ENCODE measurements at regions not wholly inside any gene's neighbourhood (a gene's known extent, or its start where the extent isn't known, plus 50 kb on each side); places are given as distances from the start of the nearest gene placed in this dataset.

DNA sequence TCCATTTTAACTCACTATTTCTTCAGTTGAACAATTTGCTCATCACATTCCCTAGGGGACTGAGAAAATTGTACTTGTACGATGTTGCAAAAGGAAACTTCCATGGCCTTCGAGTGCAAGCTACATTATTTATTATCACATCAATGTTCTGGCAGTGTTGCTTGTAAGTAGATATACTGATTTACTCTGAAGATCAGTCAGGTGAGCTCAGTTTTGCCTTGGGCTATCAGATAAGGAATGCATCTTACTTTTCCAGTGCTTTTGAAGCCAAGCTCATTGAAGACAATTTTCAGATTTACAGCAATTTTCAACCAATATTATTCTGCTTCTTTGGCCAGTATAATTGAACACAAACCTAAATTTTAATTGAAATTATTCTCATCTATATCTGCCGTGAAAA is 1296.9 kb downstream of the RAPGEF2 start:
- TF ChIP-seq, protein P1, sequence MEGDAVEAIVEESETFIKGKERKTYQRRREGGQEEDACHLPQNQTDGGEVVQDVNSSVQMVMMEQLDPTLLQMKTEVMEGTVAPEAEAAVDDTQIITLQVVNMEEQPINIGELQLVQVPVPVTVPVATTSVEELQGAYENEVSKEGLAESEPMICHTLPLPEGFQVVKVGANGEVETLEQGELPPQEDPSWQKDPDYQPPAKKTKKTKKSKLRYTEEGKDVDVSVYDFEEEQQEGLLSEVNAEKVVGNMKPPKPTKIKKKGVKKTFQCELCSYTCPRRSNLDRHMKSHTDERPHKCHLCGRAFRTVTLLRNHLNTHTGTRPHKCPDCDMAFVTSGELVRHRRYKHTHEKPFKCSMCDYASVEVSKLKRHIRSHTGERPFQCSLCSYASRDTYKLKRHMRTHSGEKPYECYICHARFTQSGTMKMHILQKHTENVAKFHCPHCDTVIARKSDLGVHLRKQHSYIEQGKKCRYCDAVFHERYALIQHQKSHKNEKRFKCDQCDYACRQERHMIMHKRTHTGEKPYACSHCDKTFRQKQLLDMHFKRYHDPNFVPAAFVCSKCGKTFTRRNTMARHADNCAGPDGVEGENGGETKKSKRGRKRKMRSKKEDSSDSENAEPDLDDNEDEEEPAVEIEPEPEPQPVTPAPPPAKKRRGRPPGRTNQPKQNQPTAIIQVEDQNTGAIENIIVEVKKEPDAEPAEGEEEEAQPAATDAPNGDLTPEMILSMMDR (IDR thresholded peaks at IDR 0.05): no peak

DNA sequence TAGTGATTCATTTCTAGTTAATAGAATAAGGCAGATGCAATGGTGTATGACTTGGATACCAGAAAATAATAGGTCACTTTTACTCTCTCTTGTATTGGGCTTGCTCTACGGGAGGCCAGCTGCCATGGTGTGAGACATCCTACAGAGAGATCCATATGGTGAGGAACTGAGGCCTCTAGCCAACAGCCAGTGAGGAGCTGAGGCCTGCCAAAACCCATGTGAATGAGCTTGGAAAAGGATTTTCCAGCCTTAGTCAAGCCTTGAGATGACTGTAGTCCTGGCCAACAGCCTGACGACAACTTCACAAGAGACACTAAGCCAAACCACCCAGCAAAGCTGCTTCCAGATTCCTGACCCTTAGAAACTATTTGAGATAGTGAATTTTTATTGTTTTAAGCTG is 1300.2 kb downstream of the RAPGEF2 start:
- TF ChIP-seq, protein P1 (IDR thresholded peaks at IDR 0.05): no peak

DNA sequence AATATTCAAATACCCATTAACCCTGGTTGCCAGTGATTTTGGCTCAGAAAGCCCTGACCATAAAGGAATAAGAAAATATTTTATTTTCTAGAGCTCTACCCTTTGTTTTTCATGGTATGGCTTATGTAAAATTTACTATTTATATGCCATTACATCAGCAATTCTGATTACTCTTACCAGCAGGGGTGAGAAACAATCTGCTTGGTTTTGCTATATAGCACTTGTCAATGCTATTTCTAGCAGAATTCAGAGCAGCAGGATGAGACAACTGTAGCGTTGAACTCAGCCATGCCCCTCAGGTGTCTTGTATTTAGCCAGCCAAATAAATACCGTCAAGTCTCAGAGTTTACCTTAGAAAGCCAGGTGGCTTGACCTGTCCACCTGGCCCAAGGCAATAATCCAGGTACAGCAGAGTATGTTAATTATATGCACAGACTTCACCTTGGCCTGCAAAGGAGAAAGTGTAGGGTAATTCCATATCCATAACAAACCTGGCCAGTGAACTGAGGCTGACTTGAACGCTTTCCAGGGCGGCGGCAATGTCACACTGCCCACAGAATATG is 1303.5 kb downstream of the RAPGEF2 start:
- TF ChIP-seq, protein P1 (IDR thresholded peaks at IDR 0.05): no peak

DNA sequence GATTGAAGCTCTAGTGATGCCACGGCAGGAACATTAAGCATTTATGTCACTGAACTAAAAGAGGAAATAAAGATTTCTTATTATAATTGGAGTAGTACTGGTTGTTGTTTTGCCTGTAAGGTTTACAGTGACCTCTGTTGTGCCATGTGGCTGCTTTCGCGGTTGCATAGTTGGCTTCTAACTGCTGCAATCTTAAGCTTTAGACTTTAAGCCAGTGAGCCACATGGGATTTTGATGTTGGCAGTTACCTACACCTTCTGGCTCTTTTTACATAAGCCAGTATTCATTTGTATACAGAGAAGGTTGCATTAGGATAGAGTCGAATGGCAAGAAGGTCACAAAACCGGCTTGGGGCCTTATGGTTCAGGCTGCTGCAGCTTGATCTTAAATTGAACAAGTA is 1311.6 kb downstream of the RAPGEF2 start:
- TF ChIP-seq, protein P1 (IDR thresholded peaks at IDR 0.05): no peak

DNA sequence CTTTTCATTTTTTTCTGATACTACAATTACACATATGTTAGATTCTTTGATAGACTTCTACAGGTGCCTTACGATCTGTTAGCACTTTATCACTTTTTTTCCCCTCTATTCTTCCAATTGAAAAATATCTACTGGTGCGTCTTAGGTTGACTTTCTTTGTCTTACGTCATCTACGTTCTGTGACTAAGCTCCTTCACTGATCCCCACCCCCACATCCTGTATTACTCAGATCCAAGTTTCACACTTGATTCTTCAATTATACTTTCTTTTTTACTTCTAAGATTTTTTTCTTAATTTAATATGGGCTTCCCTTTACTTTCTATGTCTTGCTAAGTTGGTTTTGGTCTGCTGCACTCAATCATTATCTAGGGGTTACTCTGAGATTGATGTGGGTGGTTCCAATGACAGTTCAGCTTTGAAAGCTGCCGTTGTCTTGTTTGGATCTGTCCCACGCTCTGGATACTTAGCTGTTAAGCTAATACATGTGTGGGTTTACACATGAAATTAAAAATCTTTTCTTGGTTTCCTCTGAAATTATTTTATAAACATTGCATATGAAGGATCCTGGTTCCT is 1321.1 kb downstream of the RAPGEF2 start:
- TF ChIP-seq, protein P1 (IDR thresholded peaks at IDR 0.05): no peak

DNA sequence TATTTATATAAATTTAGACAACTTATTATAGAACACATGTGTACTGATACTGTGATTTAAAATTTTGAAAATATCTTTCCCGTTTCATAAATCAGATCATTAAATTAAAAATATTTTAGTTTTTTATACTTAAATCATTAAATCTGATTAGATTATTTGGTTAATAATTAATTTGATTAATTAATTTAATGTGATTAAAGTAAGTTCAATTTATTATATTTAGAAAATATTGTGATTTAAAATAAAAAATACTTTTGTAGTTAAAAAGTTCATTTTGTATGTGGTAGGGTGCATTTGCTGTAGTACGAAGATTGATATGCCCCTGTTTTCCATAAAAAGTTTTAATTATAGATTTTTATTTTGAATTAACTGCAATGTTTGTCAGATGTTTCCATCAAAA is 1323.4 kb downstream of the RAPGEF2 start:
- TF ChIP-seq, protein P1 (IDR thresholded peaks at IDR 0.05): no peak

DNA sequence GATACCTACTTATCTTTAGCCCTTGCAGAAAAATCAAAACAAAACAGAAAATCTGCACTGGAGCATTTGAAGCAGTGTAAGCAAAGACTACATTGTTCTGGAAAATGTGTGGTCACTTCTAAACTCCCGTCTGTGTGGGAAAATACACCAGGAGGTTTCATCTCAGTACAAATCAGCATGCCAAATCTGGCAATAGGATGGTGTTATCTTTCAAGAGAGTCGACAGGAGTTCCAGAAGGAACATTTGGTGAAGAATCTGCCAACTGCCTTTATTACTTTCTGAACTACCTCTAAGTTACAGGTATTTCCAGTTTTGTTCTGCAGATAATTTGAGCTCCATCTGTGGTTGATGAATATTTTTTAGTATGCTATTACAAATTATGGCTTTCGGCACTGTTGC is 1348.0 kb downstream of the RAPGEF2 start:
- TF ChIP-seq, protein P1 (IDR thresholded peaks at IDR 0.05): no peak
